ENCODE measurements at regions not wholly inside any gene's neighbourhood (a gene's known extent, or its start where the extent isn't known, plus 50 kb on each side); places are given as distances from the start of the nearest gene placed in this dataset.
"Not testable (repeated sequence)": the region's sequence is repeated elsewhere in the genome, so short reads cannot be mapped to it uniquely, and the experiment has no call there.

- H3K9me3 Mint-ChIP-seq: peaks cover 9% of the 10 kb centered on the region
- no peak overlapping the region for H3K27ac Mint-ChIP-seq
- ATAC-seq (no peak), DNase-seq (no peak)
- H3K4me3 Mint-ChIP-seq: no peak overlapping the region
- H3K36me3 Mint-ChIP-seq (ENCODE audit: low read depth): no peaks in the 10 kb centered on the region
- H3K27me3 Mint-ChIP-seq: peaks cover 7% of the 10 kb centered on the region
- no peaks in the 10 kb centered on the region for H3K4me1 Mint-ChIP-seq
These were observed 73.8 kb downstream of the SLC25A46 start for GRCh38 chr5:110812639-110813038.

GRCh38 chr5:110815916-110816605, 77.3 kb downstream of the SLC25A46 start:
- peaks cover 9% of the 10 kb centered on the region for H3K9me3 Mint-ChIP-seq
- H3K36me3 Mint-ChIP-seq (ENCODE audit: low read depth): no peaks in the 10 kb centered on the region
- DNase-seq (no peak), ATAC-seq (no peak)
- H3K4me3 Mint-ChIP-seq: no peak overlapping the region
- H3K4me1 Mint-ChIP-seq: no peaks in the 10 kb centered on the region
- H3K27ac Mint-ChIP-seq: no peak overlapping the region
- peaks cover 7% of the 10 kb centered on the region for H3K27me3 Mint-ChIP-seq

GRCh38 chr5:110817459-110817858, 78.7 kb downstream of the SLC25A46 start:
- Mint-ChIP-seq H3K9me3 (peaks cover 5% of the 10 kb centered on the region), H3K4me1 (no peaks in the 10 kb centered on the region), H3K4me3 (no peak overlapping the region), H3K27me3 (peaks cover 5% of the 10 kb centered on the region), H3K36me3 (ENCODE audit: low read depth) (no peaks in the 10 kb centered on the region), H3K27ac (no peak overlapping the region)
- ATAC-seq: no peak
- no peak for DNase-seq

- DNase-seq (no peak), ATAC-seq (no peak)
- no peak overlapping the region for H3K27ac Mint-ChIP-seq
- H3K4me3 Mint-ChIP-seq: no peak overlapping the region
- H3K4me1 Mint-ChIP-seq: no peaks in the 10 kb centered on the region
- H3K9me3 Mint-ChIP-seq: peaks cover 23% of the 10 kb centered on the region
- H3K36me3 Mint-ChIP-seq (ENCODE audit: low read depth): no peaks in the 10 kb centered on the region
- no peaks in the 10 kb centered on the region for H3K27me3 Mint-ChIP-seq
These were observed 84.8 kb downstream of the SLC25A46 start for GRCh38 chr5:110823571-110823970.

- H3K9me3 Mint-ChIP-seq: peaks cover 23% of the 10 kb centered on the region
- DNase-seq (no peak), ATAC-seq (no peak)
- no peak overlapping the region for H3K27ac Mint-ChIP-seq
- no peaks in the 10 kb centered on the region for H3K27me3 Mint-ChIP-seq
- H3K4me1 Mint-ChIP-seq: no peaks in the 10 kb centered on the region
- H3K4me3 Mint-ChIP-seq: no peak overlapping the region
- no peaks in the 10 kb centered on the region for H3K36me3 Mint-ChIP-seq (ENCODE audit: low read depth)
These were observed 86.2 kb downstream of the SLC25A46 start for GRCh38 chr5:110824936-110825441.

DNA sequence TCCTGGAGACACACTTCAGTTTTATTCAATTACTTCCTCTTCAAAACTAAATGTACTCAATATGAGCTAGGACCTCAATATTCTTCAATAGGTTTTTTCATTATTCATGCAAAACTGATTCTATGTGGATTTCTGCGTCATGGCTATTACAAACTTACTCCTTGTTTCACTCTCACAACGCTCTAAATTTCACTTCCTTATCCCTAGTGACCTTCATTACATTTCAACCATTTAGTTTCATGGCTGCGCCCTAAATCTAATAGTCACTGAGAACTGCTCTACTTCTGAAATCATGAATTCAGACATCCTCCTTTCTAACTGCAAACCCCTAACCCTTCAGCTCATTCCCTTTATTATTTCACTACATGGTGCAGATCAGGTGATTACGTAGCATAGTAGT, 93.9 kb downstream of the SLC25A46 start:
- H3K27me3 Mint-ChIP-seq: no peaks in the 10 kb centered on the region
- DNase-seq: no peak
- no peaks in the 10 kb centered on the region for H3K36me3 Mint-ChIP-seq (ENCODE audit: low read depth)
- no peak for ATAC-seq
- H3K4me3 Mint-ChIP-seq: no peak overlapping the region
- no peak overlapping the region for H3K27ac Mint-ChIP-seq
- no peaks in the 10 kb centered on the region for H3K9me3 Mint-ChIP-seq
- no peaks in the 10 kb centered on the region for H3K4me1 Mint-ChIP-seq

DNA sequence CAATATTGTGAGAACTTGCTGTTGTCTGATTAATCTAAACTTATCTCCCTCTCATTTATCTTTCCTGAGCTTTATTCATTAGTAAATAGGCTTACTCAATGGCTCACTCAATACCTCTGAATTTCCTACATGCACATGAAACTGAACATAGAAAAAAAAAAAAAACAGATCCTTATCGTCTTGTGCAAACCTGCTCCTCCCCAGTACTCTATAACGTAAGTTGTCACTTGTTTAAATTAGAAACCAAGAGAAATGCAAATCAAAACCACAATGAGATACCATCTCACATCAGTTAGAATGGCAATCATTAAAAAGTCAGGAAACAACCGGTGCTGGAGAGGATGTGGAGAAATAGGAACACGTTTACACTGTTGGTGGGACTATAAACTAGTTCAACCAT, 96.1 kb downstream of the SLC25A46 start:
- H3K27ac Mint-ChIP-seq: not testable (repeated sequence)

DNA sequence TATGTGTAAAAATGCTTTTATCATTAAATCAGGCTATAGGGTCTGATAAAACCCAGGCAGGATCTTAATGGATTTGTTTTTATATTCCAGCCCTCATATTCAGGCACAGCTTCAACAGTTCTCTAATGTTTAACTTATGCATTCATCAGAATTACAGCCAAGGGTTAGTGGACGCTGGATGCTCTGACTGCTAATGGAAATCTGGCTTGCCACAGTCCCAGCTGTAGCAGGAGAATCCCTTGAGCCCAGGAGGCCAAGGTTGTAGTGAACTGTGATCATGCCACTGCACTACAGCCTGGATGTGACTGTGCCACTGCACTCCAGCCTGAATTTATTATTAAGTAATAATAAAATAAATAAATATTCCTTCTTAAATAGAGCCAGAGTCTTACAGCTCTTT, 98.0 kb downstream of the SLC25A46 start:
- Mint-ChIP-seq H3K9me3 (no peaks in the 10 kb centered on the region), H3K27ac (no peak overlapping the region), H3K4me3 (no peak overlapping the region), H3K36me3 (ENCODE audit: low read depth) (no peaks in the 10 kb centered on the region), H3K27me3 (peaks cover 2% of the 10 kb centered on the region), H3K4me1 (no peaks in the 10 kb centered on the region)
- no peak for DNase-seq
- no peak for ATAC-seq

More for the DNA sequence above, 96.1 kb downstream of the SLC25A46 start:
- not testable (repeated sequence) for H3K4me3 Mint-ChIP-seq; H3K9me3 Mint-ChIP-seq; H3K4me1 Mint-ChIP-seq; H3K36me3 Mint-ChIP-seq (ENCODE audit: low read depth); ATAC-seq; DNase-seq; H3K27me3 Mint-ChIP-seq

DNA sequence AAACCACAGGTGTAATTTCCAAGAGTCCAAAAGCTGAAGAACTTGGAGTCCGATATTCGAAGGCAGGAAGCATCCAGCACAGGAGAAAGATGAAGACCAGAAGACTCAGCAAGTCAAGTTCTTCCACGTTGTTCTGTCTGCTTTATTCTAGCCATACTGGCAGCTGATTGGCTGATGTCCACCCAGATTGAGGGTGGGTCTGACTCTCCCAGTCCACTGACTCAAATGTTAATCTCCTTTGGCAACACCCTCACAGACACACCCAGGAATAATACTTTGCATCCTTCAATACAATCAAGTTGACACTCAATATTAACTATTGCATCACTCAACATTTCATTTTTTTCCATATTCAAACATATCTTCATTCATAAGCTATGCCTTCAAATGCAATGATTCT, 99.5 kb downstream of the SLC25A46 start:
- not testable (repeated sequence) for H3K36me3 Mint-ChIP-seq (ENCODE audit: low read depth); ATAC-seq; H3K4me3 Mint-ChIP-seq; H3K9me3 Mint-ChIP-seq; DNase-seq; H3K27ac Mint-ChIP-seq; H3K27me3 Mint-ChIP-seq; H3K4me1 Mint-ChIP-seq

DNA sequence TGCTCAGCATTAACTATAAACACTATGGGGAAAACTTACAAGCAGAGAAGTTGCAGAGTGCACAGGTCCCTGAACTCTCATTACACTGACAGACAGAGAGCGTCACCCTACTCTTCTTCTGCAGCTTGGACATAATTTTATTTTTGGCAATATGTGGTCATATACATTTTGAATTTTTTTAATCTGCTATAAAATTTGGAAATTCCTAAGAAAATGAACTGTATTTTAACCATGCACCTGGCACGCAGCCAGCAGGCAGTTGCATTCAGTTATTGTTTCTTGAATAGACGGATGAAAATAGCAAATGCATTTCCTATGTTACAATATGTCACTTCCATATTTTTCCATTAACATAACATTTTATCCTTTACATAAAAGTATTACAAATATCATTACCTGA, 100.2 kb downstream of the SLC25A46 start:
- Mint-ChIP-seq H3K4me3 (no peak overlapping the region), H3K36me3 (ENCODE audit: low read depth) (no peaks in the 10 kb centered on the region), H3K4me1 (no peaks in the 10 kb centered on the region), H3K27ac (no peak overlapping the region), H3K27me3 (peaks cover 2% of the 10 kb centered on the region), H3K9me3 (no peaks in the 10 kb centered on the region)
- DNase-seq (no peak), ATAC-seq (no peak)

- ATAC-seq: no peak
- Mint-ChIP-seq H3K27ac (no peak overlapping the region), H3K27me3 (peaks cover 2% of the 10 kb centered on the region)
These were observed 101.6 kb downstream of the SLC25A46 start for GRCh38 chr5:110840347-110840960.

DNA sequence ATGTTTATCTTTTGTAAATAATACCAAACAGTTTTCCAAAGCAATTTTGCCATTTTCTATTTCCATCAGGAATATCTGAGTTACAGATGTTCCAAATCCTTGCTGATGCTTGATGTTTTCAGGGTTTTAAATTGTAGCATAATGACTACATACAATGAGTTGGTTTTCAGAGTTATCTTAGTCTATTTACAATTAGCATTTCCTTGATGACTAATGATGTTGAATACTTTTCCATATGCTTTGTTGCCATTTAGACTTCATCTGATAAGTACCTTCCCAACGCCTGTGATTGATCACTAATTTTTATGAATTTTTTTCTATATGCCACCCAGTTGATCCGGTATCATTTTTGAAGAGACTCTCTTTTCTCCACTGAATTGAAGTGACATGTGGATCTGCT, 102.3 kb downstream of the SLC25A46 start:
- Mint-ChIP-seq H3K27me3 (peaks cover 2% of the 10 kb centered on the region), H3K4me3 (no peak overlapping the region), H3K9me3 (no peaks in the 10 kb centered on the region), H3K36me3 (ENCODE audit: low read depth) (no peaks in the 10 kb centered on the region), H3K4me1 (no peaks in the 10 kb centered on the region), H3K27ac (no peak overlapping the region)
- DNase-seq (no peak), ATAC-seq (no peak)

More at GRCh38 chr5:110840347-110840960, 101.6 kb downstream of the SLC25A46 start:
- H3K4me3 Mint-ChIP-seq: no peak overlapping the region
- H3K9me3 Mint-ChIP-seq: no peaks in the 10 kb centered on the region
- no peaks in the 10 kb centered on the region for H3K4me1 Mint-ChIP-seq
- H3K36me3 Mint-ChIP-seq (ENCODE audit: low read depth): no peaks in the 10 kb centered on the region
- no peak for DNase-seq

DNA sequence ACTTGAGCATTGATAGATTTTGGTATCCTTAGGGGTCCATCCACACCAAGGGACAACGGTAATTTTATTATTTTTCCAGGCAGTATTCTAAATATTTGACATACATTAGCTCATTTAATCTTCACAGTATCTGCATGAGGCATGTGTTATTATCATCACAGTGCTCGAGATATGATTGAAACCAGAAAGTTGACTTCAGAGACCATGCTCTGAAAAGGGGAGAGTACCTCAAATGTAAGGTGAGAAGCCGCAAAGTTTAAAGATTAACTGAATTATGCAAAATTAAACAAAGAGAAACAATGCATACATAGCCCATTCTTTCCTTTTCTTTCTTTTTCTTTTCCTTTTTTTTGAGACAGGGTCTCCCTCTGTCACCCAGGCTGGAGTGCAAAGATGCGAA, 104.1 kb downstream of the SLC25A46 start:
- no peaks in the 10 kb centered on the region for H3K9me3 Mint-ChIP-seq
- ATAC-seq: no peak
- no peak for DNase-seq
- H3K36me3 Mint-ChIP-seq (ENCODE audit: low read depth): no peaks in the 10 kb centered on the region
- H3K27ac Mint-ChIP-seq: no peak overlapping the region
- H3K4me3 Mint-ChIP-seq: no peak overlapping the region
- no peaks in the 10 kb centered on the region for H3K4me1 Mint-ChIP-seq
- H3K27me3 Mint-ChIP-seq: peaks cover 2% of the 10 kb centered on the region

GRCh38 chr5:110844251-110844650, 105.4 kb downstream of the SLC25A46 start:
- Mint-ChIP-seq H3K9me3 (peaks cover 3% of the 10 kb centered on the region), H3K36me3 (ENCODE audit: low read depth) (no peaks in the 10 kb centered on the region), H3K27me3 (peaks cover 2% of the 10 kb centered on the region), H3K27ac (no peak overlapping the region), H3K4me3 (no peak overlapping the region), H3K4me1 (no peaks in the 10 kb centered on the region)
- no peak for DNase-seq
- no peak for ATAC-seq

DNA sequence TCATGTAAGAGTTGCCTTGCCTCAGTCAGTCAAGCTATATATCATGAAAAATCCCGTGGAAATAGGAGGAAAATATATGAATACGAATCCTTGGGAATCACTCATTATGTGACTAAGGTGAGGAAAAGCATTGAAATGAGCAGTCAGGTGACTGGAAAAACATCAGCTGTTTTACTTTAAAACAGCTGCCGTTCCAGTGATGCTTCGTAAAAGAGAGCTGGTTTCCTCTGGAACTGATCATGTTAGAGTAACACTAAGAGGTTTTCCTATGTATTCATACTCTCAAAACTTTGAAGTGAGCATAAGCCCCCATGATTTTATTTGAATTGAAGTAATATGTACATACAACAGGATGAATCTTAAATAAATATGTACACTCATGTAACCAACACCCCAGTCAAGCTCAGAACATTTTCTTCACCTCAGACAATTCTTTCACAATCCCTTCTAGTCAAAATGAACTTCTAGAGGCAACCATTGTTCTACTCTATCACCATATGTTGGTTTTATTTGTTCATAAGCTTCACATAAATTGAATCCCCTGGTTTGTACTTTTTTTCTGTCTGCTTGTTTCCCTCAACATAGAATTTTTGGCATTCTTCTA, 107.7 kb downstream of the SLC25A46 start:
- Mint-ChIP-seq H3K9me3 (peaks cover 10% of the 10 kb centered on the region), H3K36me3 (ENCODE audit: low read depth) (no peaks in the 10 kb centered on the region), H3K27me3 (peaks cover 2% of the 10 kb centered on the region), H3K4me1 (no peaks in the 10 kb centered on the region), H3K4me3 (no peak overlapping the region), H3K27ac (no peak overlapping the region)
- DNase-seq (no peak), ATAC-seq (no peak)

Measured in activated naive CD8-positive, alpha-beta T cell treated with anti-CD3 and anti-CD28 coated beads, Interleukin-2, amount 50 U/mL, for 24 hours (primary cell).